Endothelial cell of umbilical vein (primary cell): ENCODE measurements at regions not wholly inside any gene's neighbourhood (a gene's known extent, or its start where the extent isn't known, plus 50 kb on each side); places are given as distances from the start of the nearest gene placed in this dataset.

Source experiments
- BruUV-seq: library from RNA; stranded (reverse); fragments of 400-500 nt; replicated peaks from 2 replicates; lab custom pipeline; 2021; lab: Mats Ljungman, UMichigan
- CTCF ChIA-PET: fragments of 300-600, 350-600 bp; sonication (Branson Sonifier 250); formaldehyde crosslinking; loops from one replicate; lab custom pipeline; 2021; ENCODE audit warnings: antibody characterized with exemption, inconsistent platforms; lab: Charles Lee
- POLR2A ChIA-PET: fragments of 300-600, 350-600 bp; sonication (Branson Sonifier 250); formaldehyde crosslinking; loops from one replicate; lab custom pipeline; 2021; ENCODE audit warnings: antibody characterized with exemption, inconsistent platforms; lab: Charles Lee
- DNase-seq: peaks from one replicate; pipeline ENCODE4 v3.0.0-alpha.2; 2011; ENCODE audit warnings: low read depth, low spot score
- FAIRE-seq: peaks from 2 replicates; lab custom pipeline; 2011; peaks lifted over from hg19 to GRCh38; lab: Jason Lieb, UNC
- H2AFZ ChIP-seq: 2 replicates; pipeline ENCODE4 v1.6.0; 2012; ENCODE audit warnings: low read depth, low read length, control low read depth, inconsistent platforms
- H3K27ac ChIP-seq: 2 replicates; pipeline ENCODE4 v1.5.1; 2011; ENCODE audit warnings: low read depth, mild to moderate bottlenecking, control low read depth, low read length, moderate library complexity; ENCODE audit not compliant: insufficient read depth
- H3K27me3 ChIP-seq, 2 experiments: 2 replicates each; pipeline versions ENCODE4 v1.6.0 to v1.6.1; 2011; ENCODE audit warnings: low read length in 2 of 2, mixed read lengths in 1 of 2; ENCODE audit not compliant: control insufficient read depth in 2 of 2, insufficient read depth in 2 of 2
- H3K36me3 ChIP-seq, 2 experiments: 2 replicates in 1 of 2; 3 replicates in 1 of 2; pipeline ENCODE4 v1.5.1; 2011; ENCODE audit warnings: low read length in 2 of 2, mild to moderate bottlenecking in 1 of 2, moderate library complexity in 1 of 2; ENCODE audit not compliant: control insufficient read depth in 2 of 2, insufficient read depth in 2 of 2; ENCODE audit errors: extremely low read depth in 1 of 2
- H3K4me1 ChIP-seq: 3 replicates; pipeline ENCODE4 v1.5.1; 2011; ENCODE audit warnings: mild to moderate bottlenecking, low read length; ENCODE audit not compliant: control insufficient read depth, insufficient read depth; ENCODE audit errors: extremely low read depth
- H3K4me2 ChIP-seq: 2 replicates; pipeline ENCODE4 v1.6.1; 2011; ENCODE audit warnings: low read length, control low read depth, mixed read lengths; ENCODE audit not compliant: insufficient read depth
- H3K4me3 ChIP-seq, 3 experiments: fragments of 200-600 bp in 1 of 3; sonication (generic), shearing (Covaris generic) in 1 of 3; replicated peaks in 1 of 3; 2 replicates each; pipeline ENCODE4 v1.5.1; 2011 to 2016; ENCODE audit warnings: control low read depth in 3 of 3, low read length in 3 of 3, mild to moderate bottlenecking in 2 of 3, inconsistent platforms in 1 of 3, low read depth in 1 of 3, moderate library complexity in 1 of 3; ENCODE audit not compliant: insufficient read depth in 1 of 3
- H3K79me2 ChIP-seq: 2 replicates; pipeline ENCODE4 v1.6.0; 2012; ENCODE audit warnings: low read length, inconsistent platforms; ENCODE audit not compliant: control insufficient read depth, insufficient read depth
- H3K9ac ChIP-seq: replicated peaks from 2 replicates; pipeline ENCODE3; 2011; ENCODE audit warnings: low read length, control low read depth; ENCODE audit not compliant: insufficient read depth; ENCODE audit errors: extremely low read depth
- H3K9me1 ChIP-seq: replicated peaks from 3 replicates; pipeline ENCODE4 v1.6.0; 2011; ENCODE audit warnings: mild to moderate bottlenecking, low read length; ENCODE audit not compliant: control insufficient read depth, insufficient read depth; ENCODE audit errors: extremely low read depth
- H3K9me3 ChIP-seq: replicated peaks from 2 replicates; pipeline ENCODE4 v1.5.1; 2012; ENCODE audit warnings: low read length, inconsistent platforms; ENCODE audit not compliant: control insufficient read depth, insufficient read depth
- H4K20me1 ChIP-seq: replicated peaks from 2 replicates; pipeline ENCODE3; 2011; ENCODE audit warnings: mild to moderate bottlenecking, low read length; ENCODE audit not compliant: control insufficient read depth, insufficient read depth; ENCODE audit errors: extremely low read depth
- CTCF ChIP-seq, 2 donors: IDR thresholded peaks; 1 replicate in 1 of 2; 2 replicates in 1 of 2; pipeline ENCODE4 v1.5.1; 2011; ENCODE audit warnings: low read length in 2 of 2, mild to moderate bottlenecking in 2 of 2, moderate library complexity in 2 of 2, control low read depth in 1 of 2, inconsistent platforms in 1 of 2, low read depth in 1 of 2; ENCODE audit not compliant: insufficient read depth in 1 of 2; ENCODE audit errors: extremely low read depth in 1 of 2
- EZH2 ChIP-seq: IDR thresholded peaks from 2 replicates; pipeline ENCODE4 v1.6.1; 2012; ENCODE audit warnings: borderline replicate concordance, low read depth, mild to moderate bottlenecking, moderate library complexity, low read length, inconsistent platforms; ENCODE audit not compliant: severe bottlenecking
- FOS ChIP-seq: IDR thresholded peaks from 2 replicates; pipeline ENCODE4 v1.6.1; 2011; ENCODE audit warnings: mild to moderate bottlenecking, low read length, moderate library complexity, borderline replicate concordance; ENCODE audit not compliant: insufficient read depth
- GATA2 ChIP-seq: IDR thresholded peaks from 2 replicates; pipeline ENCODE4 v1.7.0; 2011; ENCODE audit warnings: low read depth, mild to moderate bottlenecking, moderate library complexity, mixed read lengths, low read length; ENCODE audit not compliant: insufficient read length, insufficient read depth
- JUN ChIP-seq: IDR thresholded peaks from 2 replicates; pipeline ENCODE4 v1.6.1; 2011; ENCODE audit warnings: borderline replicate concordance, low read depth; ENCODE audit not compliant: insufficient read length, insufficient read depth
- MYC ChIP-seq: IDR thresholded peaks from one replicate; pipeline ENCODE4 v1.6.1; 2011; ENCODE audit warnings: mild to moderate bottlenecking, low read depth, low read length
- POLR2A ChIP-seq: IDR thresholded peaks from 2 replicates; pipeline ENCODE4 v1.6.1; 2012; ENCODE audit warnings: low read depth, mild to moderate bottlenecking, control low read depth, low read length
- POLR2AphosphoS5 ChIP-seq: IDR thresholded peaks from 2 replicates; pipeline ENCODE4 v1.6.1; 2012; ENCODE audit warnings: low read depth, mild to moderate bottlenecking, control low read depth, low read length, moderate library complexity; ENCODE audit not compliant: insufficient read depth
- dilution Hi-C: fragments of 300-500 bp; cut with MboI; formaldehyde crosslinking; loops from one replicate; pipeline ENCODE4 v1.15.0; 2019; ENCODE audit warnings: low sequenced_read_pairs; ENCODE audit not compliant: extremely low pct_ligation_motif_present
- intact Hi-C: fragments of 100-400 bp; cut with micrococcal nuclease; formaldehyde crosslinking; loops from one replicate; pipeline ENCODE4 v1.10.0; 2022
- TF ChIP-seq, protein P1 (sequence below): IDR thresholded peaks from 2 replicates; pipeline ENCODE4 v1.6.1; 2011; ENCODE audit not compliant: insufficient read depth, insufficient read length

- ChIA-PET POLR2A (no interaction called here), CTCF (no interaction called here)
- FAIRE-seq: no peak
- no peaks in the 10 kb centered on the region for H4K20me1 ChIP-seq
- no peaks in the 10 kb centered on the region for H3K4me1 ChIP-seq
- H3K4me3 ChIP-seq: no peak overlapping the region
- H3K27me3 ChIP-seq: no peaks in the 10 kb centered on the region
- TF ChIP-seq GATA2 (no peak), EZH2 (no peak), JUN (no peak)
- DNase-seq: no peak
- no peaks in the 10 kb centered on the region for H3K9me1 ChIP-seq
- H3K79me2 ChIP-seq: no peaks in the 10 kb centered on the region
- dilution Hi-C loops (no loop called here), intact Hi-C loops (no loop called here)
- no peak overlapping the region for H3K4me2 ChIP-seq
- no peak overlapping the region for H3K27ac ChIP-seq
- BruUV-seq: no TSS peak
- no peak overlapping the region for H3K9ac ChIP-seq
- no peak overlapping the region for H2AFZ ChIP-seq
- no peaks in the 10 kb centered on the region for H3K36me3 ChIP-seq
- H3K9me3 ChIP-seq: no peaks in the 10 kb centered on the region
Observed at GRCh38 chr2:22136446-22136845, 1012.7 kb downstream of the TDRD15 start.

DNA sequence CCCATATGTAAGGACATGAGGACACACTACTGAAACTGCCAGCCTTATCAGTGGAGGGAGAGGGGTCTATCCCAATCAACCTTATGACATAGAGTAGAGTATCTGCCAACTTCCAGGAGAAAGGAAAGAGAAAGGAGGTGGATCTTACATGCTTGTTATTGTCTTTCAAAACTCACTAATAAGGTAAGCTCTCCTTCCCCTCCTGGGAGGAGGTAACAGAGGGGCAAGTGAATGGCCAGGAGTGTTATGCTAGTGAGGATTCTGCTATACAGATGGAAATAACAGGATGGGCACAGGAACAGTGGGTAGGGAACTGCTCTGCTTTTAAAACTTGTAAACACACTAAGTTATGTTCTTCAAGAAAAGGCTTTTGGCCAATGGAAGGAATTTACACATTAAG lies 1020.1 kb downstream of the TDRD15 start:
- TF ChIP-seq POLR2AphosphoS5 (no peak), POLR2A (no peak), GATA2 (no peak), CTCF (IDR thresholded peaks at IDR 0.05; ENCODE audit: extremely low read depth in 1 of 2, insufficient read depth in 1 of 2, low read depth in 1 of 2, low read length in 2 of 2) (no peak), FOS (no peak), EZH2 (no peak), JUN (no peak), MYC (no peak)
- TF ChIP-seq, protein P1, sequence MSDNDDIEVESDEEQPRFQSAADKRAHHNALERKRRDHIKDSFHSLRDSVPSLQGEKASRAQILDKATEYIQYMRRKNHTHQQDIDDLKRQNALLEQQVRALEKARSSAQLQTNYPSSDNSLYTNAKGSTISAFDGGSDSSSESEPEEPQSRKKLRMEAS: no peak
- H3K9ac ChIP-seq: no peak overlapping the region
- H3K4me2 ChIP-seq: no peak overlapping the region
- H3K4me3 ChIP-seq: no peak overlapping the region
- no TSS peak for BruUV-seq
- peaks cover 2% of the 10 kb centered on the region for H3K9me3 ChIP-seq
- no peaks in the 10 kb centered on the region for H3K27me3 ChIP-seq
- ChIA-PET CTCF (no interaction called here), POLR2A (no interaction called here)
- H3K4me1 ChIP-seq: no peaks in the 10 kb centered on the region
- DNase-seq: no peak
- H3K36me3 ChIP-seq: no peaks in the 10 kb centered on the region
- dilution Hi-C loops (no loop called here), intact Hi-C loops (no loop called here)
- H3K27ac ChIP-seq: no peak overlapping the region
- no peak overlapping the region for H2AFZ ChIP-seq
- H3K79me2 ChIP-seq: no peaks in the 10 kb centered on the region
- FAIRE-seq: no peak
- no peaks in the 10 kb centered on the region for H4K20me1 ChIP-seq
- no peaks in the 10 kb centered on the region for H3K9me1 ChIP-seq
